Stimulated activated CD8-positive, alpha-beta memory T cell treated with anti-CD3 and anti-CD28 coated beads, Interleukin-12 subunit alpha, Interleukin-12 subunit beta, amount 100 ng/mL, for 24 hours (primary cell): ENCODE measurements at regions not wholly inside any gene's neighbourhood (a gene's known extent, or its start where the extent isn't known, plus 50 kb on each side); places are given as distances from the start of the nearest gene placed in this dataset.
"Not testable (repeated sequence)": the region's sequence is repeated elsewhere in the genome, so short reads cannot be mapped to it uniquely, and the experiment has no call there.

Source experiments
- DNase-seq: peaks from one replicate; pipeline ENCODE4 v3.0.0-alpha.2; 2020; ENCODE audit errors: extremely low read depth

- DNase-seq, result no peak
These were observed 73.4 kb downstream of the FGD2 start for GRCh38 chr6:37078814-37079213.

- DNase-seq, result no peak
These were observed 75.7 kb downstream of the FGD2 start for GRCh38 chr6:37081042-37081607.

GRCh38 chr6:37082390-37083130 lies 77.1 kb downstream of the FGD2 start:
- DNase-seq, result no peak

GRCh38 chr6:37083243-37084138 lies 78.0 kb downstream of the FGD2 start:
- no peak for DNase-seq

- not testable (repeated sequence) for DNase-seq
These were observed 79.2 kb downstream of the FGD2 start for GRCh38 chr6:37084665-37085064.

GRCh38 chr6:37085198-37085597 lies 79.7 kb downstream of the FGD2 start:
- no peak for DNase-seq

GRCh38 chr6:37088897-37089296 lies 81.1 kb upstream of the PIM1 start:
- no peak for DNase-seq

GRCh38 chr6:37089783-37090182 lies 80.2 kb upstream of the PIM1 start:
- DNase-seq, result no peak

- DNase-seq, result not testable (repeated sequence)
These were observed 78.8 kb upstream of the PIM1 start for GRCh38 chr6:37091104-37091503.

GRCh38 chr6:37091586-37091985 lies 78.4 kb upstream of the PIM1 start:
- DNase-seq, result not testable (repeated sequence)

GRCh38 chr6:37092923-37093727 lies 76.8 kb upstream of the PIM1 start:
- DNase-seq, result no peak

- no peak for DNase-seq
These were observed 76.3 kb upstream of the PIM1 start for GRCh38 chr6:37093728-37094069.

- no peak for DNase-seq
These were observed 74.0 kb upstream of the PIM1 start for GRCh38 chr6:37095997-37096396.

- DNase-seq, result no peak
These were observed 72.6 kb upstream of the PIM1 start for GRCh38 chr6:37097335-37097734.

- no peak for DNase-seq
These were observed 70.5 kb upstream of the PIM1 start for GRCh38 chr6:37099442-37099841.

GRCh38 chr6:37100745-37101144 lies 69.2 kb upstream of the PIM1 start:
- no peak for DNase-seq

GRCh38 chr6:37101991-37102298 lies 68.0 kb upstream of the PIM1 start:
- DNase-seq, result no peak

GRCh38 chr6:37102299-37103168 lies 67.4 kb upstream of the PIM1 start:
- peak; percentile 47 for DNase-seq

GRCh38 chr6:37103169-37104039 lies 66.5 kb upstream of the PIM1 start:
- DNase-seq, result no peak

GRCh38 chr6:37104824-37105147 lies 65.2 kb upstream of the PIM1 start:
- no peak for DNase-seq
